Lung (tissue), 11 donors: ENCODE measurements at regions not wholly inside any gene's neighbourhood (a gene's known extent, or its start where the extent isn't known, plus 50 kb on each side); places are given as distances from the start of the nearest gene placed in this dataset.

Experiments
- ATAC-seq: fragments of 200-7000 bp; cut with Tn5 transposase; one replicate; pipeline ENCODE4 v1.9.1; 2020; ENCODE audit warnings: moderate number of reproducible peaks; ENCODE audit not compliant: insufficient read depth, low FRiP score
- DNase-seq, 3 donors: peaks; one replicate each; pipeline ENCODE4 v3.0.0-alpha.2; 2013 to 2017
- H3K27ac ChIP-seq, 2 donors: one replicate each; pipeline ENCODE4 v1.5.1; 2013; ENCODE audit warnings: mild to moderate bottlenecking in 2 of 2, moderate library complexity in 2 of 2, control low read depth in 1 of 2, inconsistent platforms in 1 of 2, low read depth in 1 of 2, low read length in 1 of 2
- H3K27me3 ChIP-seq, 3 donors: one replicate each; pipeline ENCODE4 v1.5.1; 2013; ENCODE audit warnings: low read length in 2 of 3; ENCODE audit not compliant: control insufficient read depth in 3 of 3, insufficient read depth in 3 of 3
- H3K36me3 ChIP-seq, 4 donors: one replicate each; pipeline ENCODE4 v1.5.1; 2013; ENCODE audit warnings: low read length in 4 of 4, mild to moderate bottlenecking in 1 of 4, moderate library complexity in 1 of 4; ENCODE audit not compliant: control insufficient read depth in 4 of 4, insufficient read depth in 4 of 4
- H3K4me1 ChIP-seq, 5 donors: one replicate each; pipeline ENCODE4 v1.5.1; 2013; ENCODE audit warnings: low read length in 5 of 5, mild to moderate bottlenecking in 2 of 5, moderate library complexity in 1 of 5; ENCODE audit not compliant: control insufficient read depth in 5 of 5, insufficient read depth in 5 of 5
- H3K4me3 ChIP-seq: one replicate; pipeline ENCODE4 v1.5.1; 2013; ENCODE audit warnings: mild to moderate bottlenecking, control low read depth, moderate library complexity
- H3K9ac ChIP-seq, 2 donors: one replicate each; pipeline ENCODE4 v1.5.1; 2013; ENCODE audit warnings: low read length in 2 of 2, control low read depth in 1 of 2; ENCODE audit not compliant: insufficient read depth in 1 of 2
- H3K9me3 ChIP-seq, 4 donors: one replicate each; pipeline ENCODE4 v1.5.1; 2013; ENCODE audit warnings: low read length in 3 of 4, mild to moderate bottlenecking in 1 of 4, moderate library complexity in 1 of 4; ENCODE audit not compliant: control insufficient read depth in 4 of 4, insufficient read depth in 3 of 4
- WGBS, 2 donors: extraction: QIAGEN DNeasy Blood & Tissue Kit; methylation state at CpG; one replicate each; pipeline ENCODE4 v1.1.7; 2013; 5-methylcytosine and 5-hydroxymethylcytosine counted together
- TF ChIP-seq, protein P1 (sequence below): IDR thresholded peaks from 2 replicates; pipeline ENCODE4 v1.5.1; 2012; ENCODE audit warnings: mild to moderate bottlenecking; ENCODE audit errors: control extremely low read depth, extremely low read depth
- donor health status: control.
- donor health status: control.
- donor health status: Bipolar disorder and iron deficiency.
- donor health status: healthy.
- donor health status: DM: yes; HTN: yes; CAD: no.

DNA sequence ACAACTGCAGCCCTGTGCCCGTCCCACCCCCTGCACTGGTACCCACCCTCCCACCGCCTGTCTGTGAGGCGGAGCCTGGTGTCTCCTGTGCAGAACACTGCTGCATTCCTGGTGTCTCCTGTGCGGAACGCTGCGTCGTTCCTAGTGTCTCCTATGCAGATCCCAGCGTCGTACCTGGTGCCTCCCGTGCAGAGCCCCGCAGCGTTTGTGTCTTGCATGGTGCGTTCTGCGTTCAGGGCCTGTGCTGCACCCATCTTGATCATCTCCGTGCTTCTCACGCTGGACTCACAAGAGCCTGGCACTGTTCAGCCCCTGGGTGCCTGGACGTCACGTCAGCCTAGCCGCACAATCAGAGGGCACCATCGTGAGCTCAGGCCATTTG, 248.6 kb upstream of the SALL3 start:
- TF ChIP-seq, protein P1, sequence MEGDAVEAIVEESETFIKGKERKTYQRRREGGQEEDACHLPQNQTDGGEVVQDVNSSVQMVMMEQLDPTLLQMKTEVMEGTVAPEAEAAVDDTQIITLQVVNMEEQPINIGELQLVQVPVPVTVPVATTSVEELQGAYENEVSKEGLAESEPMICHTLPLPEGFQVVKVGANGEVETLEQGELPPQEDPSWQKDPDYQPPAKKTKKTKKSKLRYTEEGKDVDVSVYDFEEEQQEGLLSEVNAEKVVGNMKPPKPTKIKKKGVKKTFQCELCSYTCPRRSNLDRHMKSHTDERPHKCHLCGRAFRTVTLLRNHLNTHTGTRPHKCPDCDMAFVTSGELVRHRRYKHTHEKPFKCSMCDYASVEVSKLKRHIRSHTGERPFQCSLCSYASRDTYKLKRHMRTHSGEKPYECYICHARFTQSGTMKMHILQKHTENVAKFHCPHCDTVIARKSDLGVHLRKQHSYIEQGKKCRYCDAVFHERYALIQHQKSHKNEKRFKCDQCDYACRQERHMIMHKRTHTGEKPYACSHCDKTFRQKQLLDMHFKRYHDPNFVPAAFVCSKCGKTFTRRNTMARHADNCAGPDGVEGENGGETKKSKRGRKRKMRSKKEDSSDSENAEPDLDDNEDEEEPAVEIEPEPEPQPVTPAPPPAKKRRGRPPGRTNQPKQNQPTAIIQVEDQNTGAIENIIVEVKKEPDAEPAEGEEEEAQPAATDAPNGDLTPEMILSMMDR: no peak
- Histone ChIP-seq H3K4me3 (no peak overlapping the region), H3K36me3 (no peaks in the 10 kb centered on the region), H3K9ac (no peak overlapping the region), H3K4me1 (no peaks in the 10 kb centered on the region), H3K27me3 (peaks cover 0 to 6% (median 3%) of the 10 kb centered on the region in 3 donors), H3K9me3 (no peaks in the 10 kb centered on the region), H3K27ac (no peak overlapping the region)
- ATAC-seq (no peak), DNase-seq (no peak)
- 77 to 84% methylated on average over 20 of the region's 20 CpGs for WGBS, 2 donors

GRCh38 chr18:78731398-78732032, 248.1 kb upstream of the SALL3 start:
- Histone ChIP-seq H3K27me3 (peaks cover 0 to 6% (median 3%) of the 10 kb centered on the region in 3 donors), H3K36me3 (no peaks in the 10 kb centered on the region), H3K9ac (no peak overlapping the region), H3K4me3 (no peak overlapping the region), H3K9me3 (no peaks in the 10 kb centered on the region), H3K4me1 (no peaks in the 10 kb centered on the region), H3K27ac (no peak overlapping the region)
- TF ChIP-seq, protein P1: no peak
- DNase-seq (no peak), ATAC-seq (no peak)
- 77 to 85% methylated on average over 18 of the region's 18 CpGs for WGBS, 2 donors

- H3K9ac ChIP-seq: no peak overlapping the region
- peaks cover 0 to 6% (median 3%) of the 10 kb centered on the region in 3 donors for H3K27me3 ChIP-seq
- TF ChIP-seq, protein P1: no peak
- no peaks in the 10 kb centered on the region for H3K9me3 ChIP-seq
- ATAC-seq (no peak), DNase-seq (no peak)
- no peak overlapping the region for H3K27ac ChIP-seq
- no peaks in the 10 kb centered on the region for H3K4me1 ChIP-seq
- 73 to 79% methylated on average over 14 of the region's 14 CpGs for WGBS, 2 donors
- H3K36me3 ChIP-seq: no peaks in the 10 kb centered on the region
- no peak overlapping the region for H3K4me3 ChIP-seq
These were observed 247.1 kb upstream of the SALL3 start for GRCh38 chr18:78732273-78733210.
